H9 (cell line): ENCODE measurements at regions not wholly inside any gene's neighbourhood (a gene's known extent, or its start where the extent isn't known, plus 50 kb on each side); places are given as distances from the start of the nearest gene placed in this dataset.

Experiments
- DNase-seq: peaks from one replicate; pipeline ENCODE4 v3.0.0-alpha.2; 2017
- H2AFZ ChIP-seq: one replicate; pipeline ENCODE4 v1.6.1; 2013; ENCODE audit warnings: mild to moderate bottlenecking, low read length, control low read depth, moderate library complexity
- H2AK5ac ChIP-seq: 2 replicates; pipeline ENCODE4 v1.6.1; 2013; ENCODE audit warnings: low read length, control low read depth, mixed read lengths; ENCODE audit not compliant: insufficient read length
- H2BK120ac ChIP-seq: one replicate; pipeline ENCODE4 v1.6.1; 2013; ENCODE audit warnings: low read depth, mild to moderate bottlenecking, low read length, control low read depth, inconsistent platforms; ENCODE audit not compliant: poor library complexity, severe bottlenecking
- H2BK12ac ChIP-seq: 2 replicates; pipeline ENCODE4 v1.6.1; 2013; ENCODE audit warnings: low read length, control low read depth, mixed read lengths, low read depth; ENCODE audit not compliant: insufficient read length
- H2BK15ac ChIP-seq: 2 replicates; pipeline ENCODE4 v1.6.1; 2013; ENCODE audit warnings: low read depth, low read length, control low read depth
- H2BK20ac ChIP-seq: one replicate; pipeline ENCODE4 v1.6.1; 2013; ENCODE audit warnings: low read depth, mild to moderate bottlenecking, low read length, control low read depth, inconsistent platforms; ENCODE audit not compliant: poor library complexity, severe bottlenecking
- H2BK5ac ChIP-seq: 2 replicates; pipeline ENCODE4 v1.6.1; 2013; ENCODE audit warnings: low read length, control low read depth, mixed read lengths; ENCODE audit not compliant: insufficient read length
- H3K14ac ChIP-seq: 2 replicates; pipeline ENCODE4 v1.6.1; 2013; ENCODE audit warnings: low read length, control low read depth; ENCODE audit not compliant: insufficient read depth
- H3K18ac ChIP-seq: 2 replicates; pipeline ENCODE4 v1.6.1; 2013; ENCODE audit warnings: low read depth, mild to moderate bottlenecking, mixed read lengths, low read length, control low read depth; ENCODE audit not compliant: insufficient read length
- H3K23ac ChIP-seq: 2 replicates; pipeline ENCODE4 v1.6.1; 2013; ENCODE audit warnings: low read length, control low read depth, mixed read lengths, low read depth; ENCODE audit not compliant: insufficient read length
- H3K23me2 ChIP-seq: 2 replicates; pipeline ENCODE4 v1.6.1; 2013; ENCODE audit warnings: low read depth, mild to moderate bottlenecking, mixed read lengths, low read length, control low read depth; ENCODE audit not compliant: insufficient read length, poor library complexity, severe bottlenecking
- H3K27ac ChIP-seq: 2 replicates; pipeline ENCODE4 v1.5.1; 2013; ENCODE audit warnings: low read length, control low read depth, mixed read lengths, low read depth; ENCODE audit not compliant: insufficient read length
- H3K27me3 ChIP-seq: 2 replicates; pipeline ENCODE4 v1.6.1; 2013; ENCODE audit warnings: low read length, control low read depth, inconsistent platforms; ENCODE audit not compliant: insufficient read depth
- H3K4ac ChIP-seq: 2 replicates; pipeline ENCODE4 v1.6.1; 2013; ENCODE audit warnings: low read depth, mild to moderate bottlenecking, control low read depth, inconsistent platforms, low read length, moderate library complexity
- H3K4me1 ChIP-seq: 2 replicates; pipeline ENCODE4 v1.6.1; 2013; ENCODE audit warnings: low read length, control low read depth, inconsistent platforms; ENCODE audit not compliant: insufficient read depth
- H3K4me2 ChIP-seq: 2 replicates; pipeline ENCODE4 v1.6.1; 2013; ENCODE audit warnings: low read length, control low read depth, mixed read lengths; ENCODE audit not compliant: insufficient read length, insufficient read depth
- H3K56ac ChIP-seq: 2 replicates; pipeline ENCODE4 v1.6.1; 2013; ENCODE audit warnings: low read depth, mild to moderate bottlenecking, mixed read lengths, low read length, control low read depth; ENCODE audit not compliant: insufficient read length
- H3K79me1 ChIP-seq: 2 replicates; pipeline ENCODE4 v1.6.1; 2013; ENCODE audit warnings: low read depth, mild to moderate bottlenecking, moderate library complexity, low read length, control low read depth, inconsistent platforms; ENCODE audit not compliant: insufficient read depth, poor library complexity, severe bottlenecking
- H3K79me2 ChIP-seq: 2 replicates; pipeline ENCODE4 v1.6.1; 2013; ENCODE audit warnings: low read length, control low read depth, inconsistent platforms; ENCODE audit not compliant: insufficient read depth
- H3K9ac ChIP-seq: 2 replicates; pipeline ENCODE4 v1.6.1; 2013; ENCODE audit warnings: low read length, control low read depth, mixed read lengths; ENCODE audit not compliant: insufficient read length; ENCODE audit errors: extremely low read depth
- H3K9me3 ChIP-seq: one replicate; pipeline ENCODE4 v1.6.1; 2013; ENCODE audit warnings: low read depth, low read length, inconsistent platforms; ENCODE audit not compliant: control insufficient read depth
- H3T11ph ChIP-seq: one replicate; pipeline ENCODE4 v1.6.1; 2013; ENCODE audit warnings: mild to moderate bottlenecking, low read length, control low read depth, inconsistent platforms
- H4K20me1 ChIP-seq: one replicate; pipeline ENCODE4 v1.6.1; 2013; ENCODE audit not compliant: control insufficient read depth, insufficient read length, insufficient read depth
- H4K5ac ChIP-seq: 2 replicates; pipeline ENCODE4 v1.6.1; 2013; ENCODE audit warnings: low read depth, mild to moderate bottlenecking, mixed read lengths, low read length, control low read depth; ENCODE audit not compliant: insufficient read length
- H4K8ac ChIP-seq: replicated peaks from 2 replicates; pipeline ENCODE4 v1.6.1; 2013; ENCODE audit warnings: low read length, control low read depth, mixed read lengths, low read depth; ENCODE audit not compliant: insufficient read length
- H4K91ac ChIP-seq: 2 replicates; pipeline ENCODE4 v1.6.1; 2013; ENCODE audit warnings: low read depth, mild to moderate bottlenecking, moderate library complexity, mixed read lengths, low read length, control low read depth; ENCODE audit not compliant: insufficient read length
- H3K27ac Mint-ChIP-seq, 3 experiments: 2 replicates in 2 of 3; 3 replicates in 1 of 3; pipeline ENCODE4 v1.8.0; 2020 to 2021; ENCODE audit warnings: mixed read lengths in 3 of 3, mild to moderate bottlenecking in 1 of 3, moderate library complexity in 1 of 3
- H3K27me3 Mint-ChIP-seq: 2 replicates; pipeline ENCODE4 v1.8.0; 2021; ENCODE audit warnings: low read depth, mild to moderate bottlenecking, moderate library complexity, mixed read lengths
- H3K36me3 Mint-ChIP-seq, 3 experiments: 2 replicates in 2 of 3; 3 replicates in 1 of 3; pipeline ENCODE4 v1.8.0; 2020 to 2021; ENCODE audit warnings: low read depth in 3 of 3, mixed read lengths in 3 of 3; ENCODE audit not compliant: insufficient read depth in 1 of 3
- H3K4me1 Mint-ChIP-seq, 2 experiments: 2 replicates each; pipeline ENCODE4 v1.8.0; 2020; ENCODE audit warnings: mixed read lengths in 2 of 2
- H3K4me3 Mint-ChIP-seq, 2 experiments: 2 replicates in 1 of 2; 3 replicates in 1 of 2; pipeline ENCODE4 v1.8.0; 2020 to 2021; ENCODE audit warnings: mild to moderate bottlenecking in 2 of 2, mixed read lengths in 2 of 2, moderate library complexity in 1 of 2
- H3K9me3 Mint-ChIP-seq, 2 experiments: 2 replicates in 1 of 2; 3 replicates in 1 of 2; pipeline ENCODE4 v1.8.0; 2020; ENCODE audit warnings: mild to moderate bottlenecking in 2 of 2, mixed read lengths in 2 of 2, moderate library complexity in 1 of 2
- CTCF ChIP-seq: fragments of 200-600 bp; sonication (generic); conservative IDR thresholded peaks from 3 replicates; pipeline ENCODE4 v1.8.0; 2021; ENCODE audit warnings: antibody characterized with exemption, mild to moderate bottlenecking
- WGBS: extraction: QIAGEN DNeasy Blood & Tissue Kit; methylation state at CpG from one replicate; pipeline ENCODE4 v1.1.7; 2013; ENCODE audit warnings: missing lambda C conversion rate, low lambda C conversion rate, mixed read lengths; ENCODE audit not compliant: insufficient read length; ENCODE audit errors: extremely low coverage; 5-methylcytosine and 5-hydroxymethylcytosine counted together

DNA sequence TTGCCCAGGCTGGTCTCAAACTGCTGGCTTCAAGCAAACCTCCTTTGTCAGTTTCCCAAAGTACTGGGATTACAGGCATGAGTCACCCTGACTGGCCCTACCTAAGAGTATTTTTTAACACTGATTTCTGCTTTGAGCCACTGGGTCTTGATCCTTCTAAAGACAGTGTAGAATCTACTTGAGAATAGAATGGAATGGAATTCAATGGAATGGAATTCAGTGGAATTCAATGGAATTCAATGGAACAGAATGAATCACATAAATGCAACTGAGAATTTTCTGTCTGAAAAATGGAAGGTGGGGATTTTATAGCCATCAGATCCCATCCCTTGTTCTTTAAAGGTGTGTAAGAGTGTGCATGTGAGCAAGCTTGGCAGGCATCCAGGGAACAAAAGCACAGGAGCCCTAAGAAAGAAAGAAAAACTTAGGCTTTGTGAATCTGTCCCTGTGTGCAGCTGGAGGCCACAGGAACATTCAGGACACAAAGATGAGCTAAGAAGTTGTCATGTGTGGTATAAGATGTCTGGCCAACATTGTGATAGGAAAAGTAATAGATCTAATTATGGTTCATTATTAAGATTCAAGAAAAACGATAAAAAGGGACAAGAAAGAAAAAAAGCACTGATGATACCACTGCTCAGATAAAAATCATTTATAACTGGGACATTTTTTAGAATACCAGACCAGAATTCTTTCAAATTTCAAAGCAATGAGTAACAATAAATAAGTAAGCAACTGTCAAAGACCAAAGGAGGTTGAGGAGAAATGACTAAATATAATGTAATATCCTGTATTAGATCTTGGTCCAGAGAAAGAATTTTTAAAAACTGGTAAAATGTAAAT, 681.0 kb upstream of the GJE1 start:
- no peaks in the 10 kb centered on the region for H3K79me2 ChIP-seq
- no peak overlapping the region for H4K91ac ChIP-seq
- H3K4me2 ChIP-seq: no peak overlapping the region
- peak overlapping the region; percentile 46 for H4K5ac ChIP-seq
- H3K23me2 ChIP-seq: no peaks in the 10 kb centered on the region
- H2AFZ ChIP-seq: no peak overlapping the region
- no peaks in the 10 kb centered on the region for H3K27me3 Mint-ChIP-seq
- H2BK15ac ChIP-seq: no peak overlapping the region
- H3K14ac ChIP-seq: no peak overlapping the region; the same call in 1 of the 2 replicates
- H3K9me3 Mint-ChIP-seq: peaks cover 2 to 5% of the 10 kb centered on the region in 2 experiments; a peak in 2 of 5 replicates
- H2BK120ac ChIP-seq: peak overlapping the region; percentile 92
- no peak overlapping the region for H4K8ac ChIP-seq
- H3K9ac ChIP-seq: no peak overlapping the region
- no peak overlapping the region for H3K56ac ChIP-seq
- H3K4me1 Mint-ChIP-seq: peaks cover 26% of the 10 kb centered on the region in 2 experiments
- no peak overlapping the region for H2BK20ac ChIP-seq
- H3K4ac ChIP-seq: peak overlapping the region; percentile 79; the same call in 1 of the 2 replicates
- H4K20me1 ChIP-seq: no peaks in the 10 kb centered on the region
- no peak for DNase-seq
- peak overlapping the region; percentile 46 for H2BK5ac ChIP-seq
- H3K27ac Mint-ChIP-seq: peak overlapping the region; percentile 44 to 91 (median 49)
- no peak overlapping the region for H3K23ac ChIP-seq
- no peak overlapping the region for H3K4me3 Mint-ChIP-seq
- no peaks in the 10 kb centered on the region for H3K9me3 ChIP-seq
- no peak for TF ChIP-seq CTCF
- no CpG with 5 or more reads among the region's 1 CpG for WGBS
- no peaks in the 10 kb centered on the region for H3K27me3 ChIP-seq
- H3K27ac ChIP-seq: peak overlapping the region; percentile 79
- no peak overlapping the region for H2AK5ac ChIP-seq
- no peak overlapping the region for H3K18ac ChIP-seq
- H3K36me3 Mint-ChIP-seq: peaks cover 3 to 16% (median 12%) of the 10 kb centered on the region in 3 experiments; a peak in 5 of 7 replicates
- no peak overlapping the region for H2BK12ac ChIP-seq
- H3K79me1 ChIP-seq: no peaks in the 10 kb centered on the region
- no peak overlapping the region for H3T11ph ChIP-seq
- H3K4me1 ChIP-seq: peaks cover 5% of the 10 kb centered on the region; the same call in 1 of the 2 replicates
